Smooth muscle cell (in vitro differentiated cells): ENCODE measurements at regions not wholly inside any gene's neighbourhood (a gene's known extent, or its start where the extent isn't known, plus 50 kb on each side); places are given as distances from the start of the nearest gene placed in this dataset.

ENCODE experiments used
- DNase-seq: peaks from one replicate; lab custom pipeline; 2025; ENCODE audit not compliant: unreplicated experiment; lab: John Stamatoyannopoulos, UW
- H2AFZ ChIP-seq: fragments of 200-600 bp; sonication (generic); 2 replicates; pipeline ENCODE4 v1.6.0; 2016; ENCODE audit warnings: antibody characterized with exemption, low read depth, mild to moderate bottlenecking
- H3F3A ChIP-seq: fragments of 200-600 bp; sonication (generic); 2 replicates; pipeline ENCODE4 v1.6.0; 2017; ENCODE audit warnings: antibody characterized with exemption, low read depth
- H3K27ac ChIP-seq: fragments of 200-600 bp; sonication (generic); 2 replicates; pipeline ENCODE4 v1.5.1; 2016; ENCODE audit warnings: low read depth, mild to moderate bottlenecking
- H3K27me3 ChIP-seq: fragments of 200-600 bp; sonication (generic); 2 replicates; pipeline ENCODE4 v1.6.1; 2016; ENCODE audit warnings: low read depth, mild to moderate bottlenecking
- H3K36me3 ChIP-seq: fragments of 200-600 bp; sonication (generic); 2 replicates; pipeline ENCODE4 v1.5.1; 2016; ENCODE audit warnings: low read depth
- H3K4me1 ChIP-seq: fragments of 200-600 bp; sonication (generic); 2 replicates; pipeline ENCODE4 v1.5.1; 2016; ENCODE audit warnings: low read depth
- H3K4me2 ChIP-seq: fragments of 200-600 bp; sonication (generic); 2 replicates; pipeline ENCODE4 v1.6.0; 2016; ENCODE audit warnings: mild to moderate bottlenecking
- H3K4me3 ChIP-seq: fragments of 200-600 bp; sonication (generic); 2 replicates; pipeline ENCODE4 v1.5.1; 2016; ENCODE audit warnings: mild to moderate bottlenecking
- H3K79me2 ChIP-seq: fragments of 200-600 bp; sonication (generic); 2 replicates; pipeline ENCODE4 v1.6.0; 2016; ENCODE audit warnings: low read depth, mild to moderate bottlenecking
- H3K9ac ChIP-seq: fragments of 200-600 bp; sonication (generic); 2 replicates; pipeline ENCODE4 v1.6.0; 2016; ENCODE audit warnings: low read depth
- H3K9me3 ChIP-seq: fragments of 200-600 bp; sonication (generic); replicated peaks from 2 replicates; pipeline ENCODE4 v1.5.1; 2016; ENCODE audit warnings: low read depth
- H4K20me1 ChIP-seq: fragments of 200-600 bp; sonication (generic); 2 replicates; pipeline ENCODE4 v1.6.0; 2016; ENCODE audit warnings: low read depth
- WGBS: methylation state at CpG from one replicate; pipeline ENCODE4 v1.1.7; 2016; ENCODE audit warnings: low lambda C conversion rate; 5-methylcytosine and 5-hydroxymethylcytosine counted together
- TF ChIP-seq, protein P1 (sequence below): fragments of 200-600 bp; sonication (generic); IDR thresholded peaks from 2 replicates; pipeline ENCODE4 v1.5.1; 2017; ENCODE audit warnings: borderline replicate concordance, mild to moderate bottlenecking, antibody characterized with exemption; ENCODE audit not compliant: insufficient read depth, poor library complexity, severe bottlenecking

DNA sequence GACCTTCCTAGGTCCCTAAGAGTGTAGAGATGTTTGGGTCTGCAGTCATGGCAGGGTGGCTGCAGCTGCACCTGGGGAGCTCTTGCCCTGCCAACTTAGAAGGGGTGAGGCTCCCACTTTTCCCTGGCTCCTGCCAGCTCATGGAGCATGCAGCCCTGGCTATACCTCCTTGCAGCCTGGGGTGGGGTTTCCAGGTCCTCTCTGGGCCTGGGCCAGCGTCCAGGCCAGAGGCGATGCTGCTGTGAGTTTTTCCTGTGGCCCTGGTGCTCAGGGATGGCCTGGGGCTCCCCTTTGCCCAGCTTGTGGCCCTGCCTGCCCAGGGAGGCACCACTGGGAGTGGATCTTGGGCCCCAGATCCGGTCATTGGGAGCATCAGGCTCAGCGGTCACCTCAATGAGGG lies 109.8 kb upstream of the FAM180A start:
- H3K36me3 ChIP-seq, result no peaks in the 10 kb centered on the region
- H3K4me2 ChIP-seq, result no peak overlapping the region
- H3K27ac ChIP-seq, result no peak overlapping the region
- no peak overlapping the region for H3K9ac ChIP-seq
- no peaks in the 10 kb centered on the region for H3K9me3 ChIP-seq
- peaks cover 6% of the 10 kb centered on the region for H3K4me1 ChIP-seq
- no peaks in the 10 kb centered on the region for H3K27me3 ChIP-seq
- H3K4me3 ChIP-seq, result no peak overlapping the region
- peaks cover 5% of the 10 kb centered on the region for H4K20me1 ChIP-seq
- no peaks in the 10 kb centered on the region for H3K79me2 ChIP-seq
- DNase-seq, result no peak
- TF ChIP-seq, protein P1, sequence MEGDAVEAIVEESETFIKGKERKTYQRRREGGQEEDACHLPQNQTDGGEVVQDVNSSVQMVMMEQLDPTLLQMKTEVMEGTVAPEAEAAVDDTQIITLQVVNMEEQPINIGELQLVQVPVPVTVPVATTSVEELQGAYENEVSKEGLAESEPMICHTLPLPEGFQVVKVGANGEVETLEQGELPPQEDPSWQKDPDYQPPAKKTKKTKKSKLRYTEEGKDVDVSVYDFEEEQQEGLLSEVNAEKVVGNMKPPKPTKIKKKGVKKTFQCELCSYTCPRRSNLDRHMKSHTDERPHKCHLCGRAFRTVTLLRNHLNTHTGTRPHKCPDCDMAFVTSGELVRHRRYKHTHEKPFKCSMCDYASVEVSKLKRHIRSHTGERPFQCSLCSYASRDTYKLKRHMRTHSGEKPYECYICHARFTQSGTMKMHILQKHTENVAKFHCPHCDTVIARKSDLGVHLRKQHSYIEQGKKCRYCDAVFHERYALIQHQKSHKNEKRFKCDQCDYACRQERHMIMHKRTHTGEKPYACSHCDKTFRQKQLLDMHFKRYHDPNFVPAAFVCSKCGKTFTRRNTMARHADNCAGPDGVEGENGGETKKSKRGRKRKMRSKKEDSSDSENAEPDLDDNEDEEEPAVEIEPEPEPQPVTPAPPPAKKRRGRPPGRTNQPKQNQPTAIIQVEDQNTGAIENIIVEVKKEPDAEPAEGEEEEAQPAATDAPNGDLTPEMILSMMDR, result no peak
- H3F3A ChIP-seq, result peaks cover 12% of the 10 kb centered on the region
- 93% methylated on average over 4 of the region's 4 CpGs for WGBS
- H2AFZ ChIP-seq, result no peak overlapping the region

DNA sequence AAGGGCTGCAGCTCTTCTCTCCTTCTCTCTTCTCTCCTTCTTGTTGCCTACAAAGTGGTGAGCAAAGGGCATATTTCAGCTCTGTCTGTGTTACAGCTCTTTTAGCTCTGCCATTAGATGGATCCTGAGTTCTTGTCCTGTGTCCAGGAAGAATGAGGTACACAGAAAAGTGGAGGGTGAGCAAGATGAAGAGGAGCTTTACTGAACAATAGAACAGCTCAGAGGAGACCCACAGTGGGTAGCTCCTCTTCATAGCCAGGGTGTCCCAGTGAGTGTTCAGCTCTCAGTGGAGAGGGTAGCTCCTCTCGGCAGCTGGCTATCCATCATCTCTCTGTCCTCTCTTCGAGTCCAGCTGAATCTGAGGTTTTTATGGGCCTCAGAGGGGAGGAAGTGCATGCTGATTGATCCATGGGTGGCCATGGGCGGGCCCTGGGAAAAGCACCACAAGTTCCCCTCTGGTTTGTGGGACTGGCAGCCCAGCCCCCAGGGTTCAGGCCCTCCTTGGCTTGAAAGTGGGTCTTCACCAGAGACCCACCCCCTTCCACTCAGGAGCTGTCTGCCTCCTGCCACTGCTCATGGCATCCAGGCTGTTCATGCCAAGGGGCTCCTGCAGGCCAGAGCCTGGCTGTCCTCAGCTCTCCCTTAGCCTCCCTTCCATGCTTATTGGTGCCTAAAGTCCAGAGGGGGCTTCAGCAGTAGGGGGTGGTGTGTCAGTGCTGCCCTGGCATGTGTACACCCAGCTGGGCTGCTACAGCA lies 109.1 kb upstream of the FAM180A start:
- Histone ChIP-seq H3K9ac (no peak overlapping the region), H3K4me3 (no peak overlapping the region), H4K20me1 (peaks cover 5% of the 10 kb centered on the region), H3K9me3 (no peaks in the 10 kb centered on the region), H3K4me2 (peak overlapping the region; percentile 32), H3K4me1 (peaks cover 6% of the 10 kb centered on the region), H3K36me3 (no peaks in the 10 kb centered on the region), H3K79me2 (no peaks in the 10 kb centered on the region), H3F3A (peaks cover 12% of the 10 kb centered on the region), H3K27me3 (no peaks in the 10 kb centered on the region), H3K27ac (no peak overlapping the region), H2AFZ (no peak overlapping the region)
- 75% methylated on average over 3 of the region's 3 CpGs for WGBS
- DNase-seq, result no peak
- TF ChIP-seq, protein P1, result no peak

DNA sequence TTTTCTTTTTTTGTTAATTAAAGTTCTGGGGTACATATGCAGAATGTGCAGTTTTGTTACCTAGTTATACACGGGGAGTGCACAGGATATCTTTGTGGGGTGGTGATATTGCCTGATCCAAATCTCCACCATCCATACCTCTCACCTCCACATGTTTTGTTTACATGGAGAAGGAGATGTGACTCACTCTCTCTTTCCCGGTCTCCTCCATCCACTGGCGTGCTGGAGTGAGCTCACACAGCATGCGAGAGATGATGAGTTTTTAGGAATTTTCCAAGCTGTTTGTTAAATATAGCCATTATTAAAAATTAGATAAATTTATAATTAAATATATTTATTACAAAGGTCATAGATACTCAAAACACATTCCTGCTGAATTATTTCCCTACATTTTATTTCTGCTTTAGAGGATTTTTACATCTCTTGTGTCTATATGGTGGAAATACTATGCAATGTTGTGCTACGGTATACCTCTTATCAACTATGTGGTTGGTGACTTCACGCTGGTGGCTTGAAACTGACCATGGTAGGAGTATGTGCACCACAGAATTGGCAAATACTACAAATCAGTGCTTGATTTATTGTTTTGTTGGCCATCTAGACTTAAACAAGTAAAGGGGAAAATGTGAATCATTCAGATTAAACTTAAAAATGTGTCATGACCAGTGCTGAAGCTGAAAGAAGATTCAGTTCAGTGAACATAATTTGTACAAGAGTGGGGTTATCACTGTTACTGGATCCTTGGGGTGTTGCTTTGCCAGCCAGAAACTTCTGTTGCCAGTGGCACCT lies 107.9 kb upstream of the FAM180A start:
- DNase-seq, result no peak
- TF ChIP-seq, protein P1, result no peak
- H3K9me3 ChIP-seq, result no peaks in the 10 kb centered on the region
- H3K9ac ChIP-seq, result no peak overlapping the region
- no peaks in the 10 kb centered on the region for H3K79me2 ChIP-seq
- H2AFZ ChIP-seq, result no peak overlapping the region
- peaks cover 5% of the 10 kb centered on the region for H4K20me1 ChIP-seq
- no peaks in the 10 kb centered on the region for H3K36me3 ChIP-seq
- H3K4me2 ChIP-seq, result peak overlapping the region; percentile 50
- no peak overlapping the region for H3K4me3 ChIP-seq
- WGBS, result 12% methylated on average over 6 of the region's 6 CpGs
- H3K27ac ChIP-seq, result peak overlapping the region; percentile 82
- H3K4me1 ChIP-seq, result peaks cover 6% of the 10 kb centered on the region
- peaks cover 12% of the 10 kb centered on the region for H3F3A ChIP-seq
- H3K27me3 ChIP-seq, result no peaks in the 10 kb centered on the region
